ENCODE measurements at regions not wholly inside any gene's neighbourhood (a gene's known extent, or its start where the extent isn't known, plus 50 kb on each side); places are given as distances from the start of the nearest gene placed in this dataset.

- TF ChIP-seq CTCF (conservative IDR thresholded peaks at IDR 0.05; ENCODE audit: low read length) (peak; percentile 62), EZH2phosphoT487 (IDR thresholded peaks at IDR 0.05; ENCODE audit: borderline replicate concordance) (no peak)
Observed at GRCh38 chr13:71285700-71286099, 581.3 kb downstream of the DACH1 start.

Measured in Loucy (cell line).